ENCODE measurements at regions not wholly inside any gene's neighbourhood (a gene's known extent, or its start where the extent isn't known, plus 50 kb on each side); places are given as distances from the start of the nearest gene placed in this dataset.

DNA sequence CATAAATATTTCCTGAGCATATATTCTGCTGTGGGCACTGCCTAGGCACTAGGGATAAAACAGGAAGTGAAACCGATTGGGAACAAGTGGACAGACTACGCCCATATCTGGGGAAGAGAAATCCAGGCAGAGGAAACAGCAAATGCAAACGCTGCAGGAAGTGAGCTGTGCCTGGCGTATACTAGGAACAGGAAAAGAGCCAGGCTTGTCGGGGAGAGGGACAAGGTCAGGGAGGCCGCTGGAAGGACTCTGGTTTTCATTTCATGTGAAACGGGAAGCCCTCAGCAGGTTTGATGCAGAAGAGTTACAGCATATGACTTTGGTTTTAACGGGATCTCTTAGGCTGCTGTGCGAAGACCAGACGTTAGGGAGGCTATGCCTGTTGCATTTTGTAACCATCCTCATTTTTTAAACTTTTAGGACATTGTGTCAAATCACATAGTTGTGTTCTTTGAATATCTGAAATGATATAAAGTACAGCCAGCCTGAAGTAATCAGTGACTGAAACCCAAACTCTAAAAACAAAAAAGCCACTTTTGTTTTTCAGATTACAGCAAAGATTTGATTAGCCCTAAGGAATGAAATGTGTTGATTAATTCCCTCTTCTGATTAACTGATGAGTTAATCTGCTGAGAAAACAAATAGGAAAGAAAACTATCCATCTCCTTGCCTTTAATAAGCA is 110.2 kb upstream of the PIEZO2 start:
- DNase-seq: no peak

DNA sequence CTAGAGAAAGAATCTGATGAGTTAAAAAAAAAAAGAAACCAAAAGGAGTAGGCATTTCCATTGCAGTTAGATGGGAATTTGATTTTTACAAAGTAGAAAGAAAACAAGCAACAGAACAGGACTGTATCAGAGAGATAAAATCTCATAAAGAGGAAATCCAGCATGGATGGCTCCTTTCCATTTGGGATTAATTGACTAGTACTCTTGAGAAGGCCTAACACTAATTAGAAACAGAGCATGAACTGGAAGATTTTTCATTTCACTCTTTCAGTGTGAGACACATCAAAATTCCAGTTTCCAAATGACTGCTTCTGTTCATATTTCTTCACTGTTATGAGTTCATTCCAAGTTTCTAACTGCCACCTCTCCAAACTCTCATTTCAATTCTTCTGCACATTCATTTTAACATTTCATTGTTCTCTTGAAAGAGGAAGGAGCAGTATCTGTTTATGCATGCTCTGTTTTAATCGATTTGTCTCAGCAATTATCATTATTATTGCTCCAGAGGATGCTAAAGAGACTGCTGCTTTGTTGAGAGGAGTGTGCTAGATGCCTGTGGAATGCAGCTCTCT is 108.8 kb upstream of the PIEZO2 start:
- DNase-seq: no peak

DNA sequence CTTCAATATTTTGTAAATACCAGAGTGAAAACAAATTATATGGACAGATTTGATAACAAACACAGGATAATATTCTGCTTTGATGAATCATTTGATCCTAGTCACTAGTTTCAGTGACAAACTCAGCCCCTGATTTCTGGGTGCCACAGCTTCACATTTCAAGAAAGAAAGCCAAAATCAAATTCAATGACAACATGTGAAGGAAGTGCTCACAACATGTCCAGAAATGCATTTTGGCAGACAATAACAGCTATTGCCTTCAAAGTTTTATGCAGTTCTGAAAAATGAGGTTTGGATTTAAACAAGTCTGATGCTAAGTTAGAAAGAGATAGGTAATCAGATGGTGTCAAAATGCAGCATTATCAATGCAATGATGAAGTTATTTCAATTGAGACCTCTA is 106.9 kb upstream of the PIEZO2 start:
- no peak for DNase-seq

DNA sequence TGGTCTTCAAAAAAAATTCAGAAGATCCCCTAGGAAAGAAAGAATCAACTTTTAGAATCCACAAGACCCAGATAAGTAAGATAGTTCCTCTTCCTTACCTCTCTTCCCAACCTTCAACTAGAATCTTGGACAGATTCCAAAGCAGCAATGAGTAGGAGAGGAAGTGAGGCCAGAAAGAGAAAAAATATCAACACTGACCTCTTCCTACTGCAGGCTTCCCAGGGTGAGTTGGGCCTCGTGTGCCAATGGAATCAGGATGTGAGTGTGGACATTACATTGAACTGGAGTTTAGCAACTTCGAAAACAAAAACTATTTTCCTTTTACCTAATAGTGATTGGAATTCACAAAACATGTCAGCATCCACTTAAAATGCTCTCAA is 102.5 kb upstream of the PIEZO2 start:
- DNase-seq: no peak

DNA sequence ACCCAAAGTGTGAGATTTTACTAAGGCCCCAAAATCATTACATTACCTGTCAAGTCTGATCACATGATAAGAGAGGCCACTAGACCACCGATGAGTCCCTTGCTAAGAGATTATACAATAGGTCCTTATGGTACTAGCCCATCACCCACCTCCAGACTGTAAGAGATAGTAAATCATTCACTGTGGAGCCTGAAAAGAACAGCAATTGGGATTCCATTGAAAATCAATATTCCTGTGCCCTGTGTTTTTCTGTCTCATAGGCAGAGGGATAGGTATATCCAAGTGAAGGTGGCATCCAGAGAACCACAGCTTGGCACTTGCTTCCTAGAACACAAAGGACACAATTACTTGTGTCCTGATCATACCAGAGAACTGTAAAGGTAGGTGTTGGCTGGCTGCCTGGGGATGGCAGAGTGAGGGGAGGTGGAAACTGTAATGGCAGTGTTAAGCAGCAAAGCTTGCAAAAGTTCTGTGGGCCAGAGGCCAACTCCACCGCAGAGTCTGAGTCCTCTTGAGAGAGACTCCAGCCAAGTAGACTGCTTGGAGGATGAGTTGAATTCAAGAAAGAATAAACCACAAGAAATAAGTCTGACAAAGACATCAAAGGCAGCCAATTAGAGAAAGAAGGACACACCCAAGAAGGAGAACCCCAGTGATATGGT is 102.0 kb upstream of the PIEZO2 start:
- DNase-seq: no peak

DNA sequence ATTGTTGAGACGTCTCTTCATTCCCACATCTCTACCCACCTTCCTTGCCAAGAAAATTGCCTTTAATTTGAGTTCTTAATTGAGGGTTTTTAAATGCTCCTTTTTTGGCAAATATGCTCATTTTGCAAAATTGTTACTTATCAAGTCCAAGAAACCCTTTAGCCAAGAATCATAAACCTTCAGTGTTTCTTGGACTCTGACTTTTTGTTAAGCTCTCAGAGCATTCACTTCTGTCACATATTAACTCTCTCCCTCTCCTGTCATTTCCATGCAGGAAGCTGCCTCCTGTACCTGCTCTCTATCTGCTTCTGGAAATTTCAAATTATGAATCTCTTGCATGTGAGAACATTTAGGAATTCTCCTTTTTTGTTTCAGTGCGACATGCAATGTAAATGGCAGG is 100.0 kb upstream of the PIEZO2 start:
- no peak for DNase-seq

DNA sequence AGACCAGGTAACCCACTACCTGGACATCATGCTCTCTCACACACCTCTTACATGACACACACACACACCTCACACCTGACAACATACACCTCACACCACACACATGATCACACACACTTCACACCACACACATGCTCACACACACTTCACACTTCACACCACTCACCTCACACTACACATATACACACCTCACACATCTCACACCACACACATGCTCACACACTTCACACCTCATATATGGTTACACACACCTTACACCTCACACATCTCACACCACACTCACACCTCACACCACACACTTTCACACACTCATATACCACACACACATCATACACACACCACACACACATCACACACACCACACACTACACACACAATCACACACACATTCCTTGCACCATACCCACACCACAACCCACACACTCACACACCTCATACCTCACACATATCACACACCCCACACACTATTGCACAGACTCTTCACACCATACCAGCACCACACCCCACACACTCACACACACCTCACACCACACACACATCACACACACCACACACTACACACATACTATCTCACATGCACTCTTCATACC is 98.1 kb upstream of the PIEZO2 start:
- DNase-seq: no peak

DNA sequence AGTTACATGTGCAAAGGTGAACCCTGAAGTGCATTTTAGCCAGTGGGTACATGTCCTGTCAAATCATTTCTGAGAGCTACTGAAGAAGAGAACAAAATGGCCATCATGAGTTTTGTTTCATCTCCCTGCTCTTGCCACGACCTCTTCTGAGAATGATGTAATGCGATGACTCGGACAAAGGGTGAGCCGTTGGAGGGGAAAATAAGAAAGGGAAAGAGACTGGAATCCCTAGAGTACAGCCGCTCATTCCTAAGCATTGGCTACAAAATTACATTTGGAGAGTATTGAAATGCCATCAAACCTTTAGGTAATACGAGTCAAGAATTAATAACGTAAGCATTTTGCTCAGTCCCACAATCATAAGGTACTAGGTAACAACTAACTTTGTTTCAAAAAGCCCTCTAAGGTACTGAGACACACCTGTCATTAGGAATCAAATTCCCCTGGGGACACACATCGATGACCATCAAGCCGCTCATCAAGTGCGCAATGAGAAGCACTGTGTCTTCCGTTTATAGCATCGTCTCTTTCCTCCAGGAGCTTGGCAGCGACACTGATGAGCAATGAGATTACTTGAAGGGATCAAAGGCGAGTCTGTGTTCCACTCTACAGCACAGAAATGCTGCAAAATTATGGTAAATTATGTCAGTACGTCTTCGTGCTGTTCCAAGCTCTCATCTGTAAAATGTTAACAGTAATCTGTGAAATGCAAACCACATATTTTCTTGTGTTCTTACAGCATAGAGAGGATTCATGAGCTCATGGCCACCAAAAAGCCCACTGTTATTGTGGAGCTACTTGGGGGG is 97.3 kb upstream of the PIEZO2 start:
- DNase-seq: no peak

DNA sequence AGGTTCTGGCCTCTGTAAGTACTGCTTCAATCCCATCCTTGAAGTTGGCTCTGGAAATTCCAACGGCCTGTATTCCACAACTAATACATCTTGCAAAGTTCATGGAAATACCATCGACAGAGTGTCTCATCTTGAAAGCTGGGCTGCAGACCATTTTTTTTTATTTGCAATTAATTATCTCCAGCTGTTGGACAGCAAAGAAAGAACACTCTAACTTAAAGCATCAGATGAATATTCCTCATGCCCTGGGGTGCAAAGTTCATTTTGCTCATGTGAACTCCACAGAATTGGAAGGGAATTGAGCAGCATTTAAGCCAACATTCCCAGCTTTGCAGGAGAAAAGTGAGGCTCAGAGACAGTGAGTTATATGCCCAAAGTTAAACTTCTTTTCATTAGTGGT is 96.5 kb upstream of the PIEZO2 start:
- DNase-seq: no peak

DNA sequence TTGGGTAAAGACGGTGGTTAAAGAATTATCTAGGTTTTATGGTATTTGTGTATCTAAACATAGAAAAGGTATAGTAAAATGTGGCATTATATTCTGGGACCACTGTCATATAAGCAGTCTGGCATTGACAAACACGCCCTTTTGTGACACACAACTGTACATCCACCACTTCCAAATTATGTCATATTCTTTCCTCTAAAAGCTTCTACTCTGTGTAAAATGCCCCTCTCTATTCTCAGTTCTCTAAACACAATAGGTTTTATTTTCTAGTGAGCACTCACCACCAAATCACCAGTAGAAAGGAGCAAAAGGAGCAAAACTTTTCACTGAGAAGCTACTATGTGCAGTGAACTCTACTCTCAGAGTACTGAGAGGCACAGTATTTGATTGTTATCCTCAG is 88.1 kb upstream of the PIEZO2 start:
- no peak for DNase-seq

DNA sequence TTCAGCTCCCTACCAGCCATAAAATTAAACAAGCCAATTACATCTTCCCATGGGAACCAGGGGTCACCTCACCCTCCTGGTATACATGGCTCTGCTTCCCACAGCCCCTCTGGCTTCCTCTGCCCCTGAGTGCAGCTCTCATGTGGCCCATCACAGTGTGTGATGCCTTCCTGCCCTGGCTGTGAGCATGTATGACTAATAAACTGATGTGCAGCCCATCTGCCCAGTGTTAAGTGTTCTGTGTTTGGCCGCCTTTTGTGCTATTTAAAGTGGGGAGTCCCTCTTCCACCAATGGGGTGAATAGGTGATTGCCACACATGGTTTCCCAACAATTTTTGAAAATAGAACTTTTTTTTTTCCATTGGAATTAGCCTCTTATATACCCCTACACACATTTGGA is 87.7 kb upstream of the PIEZO2 start:
- no peak for DNase-seq

DNA sequence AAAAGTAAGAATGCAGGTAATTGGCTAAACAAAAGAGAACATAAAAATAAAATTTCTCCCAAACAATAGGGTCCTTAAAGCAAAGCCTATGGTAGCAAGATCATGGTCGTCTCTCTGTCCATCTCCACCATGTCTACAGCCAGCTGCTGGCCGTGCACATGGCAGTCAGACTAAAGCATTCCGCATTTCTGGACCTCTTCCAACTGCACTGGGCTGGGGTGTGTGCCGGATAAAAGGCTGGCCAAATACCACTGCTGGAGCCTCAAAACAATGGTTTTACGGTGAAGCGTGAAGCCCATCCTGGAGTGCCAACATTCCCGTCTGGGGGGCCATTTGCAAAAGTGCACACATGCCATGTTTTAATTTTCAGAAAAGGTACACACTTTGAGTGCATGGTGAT is 74.8 kb upstream of the PIEZO2 start:
- DNase-seq: no peak

DNA sequence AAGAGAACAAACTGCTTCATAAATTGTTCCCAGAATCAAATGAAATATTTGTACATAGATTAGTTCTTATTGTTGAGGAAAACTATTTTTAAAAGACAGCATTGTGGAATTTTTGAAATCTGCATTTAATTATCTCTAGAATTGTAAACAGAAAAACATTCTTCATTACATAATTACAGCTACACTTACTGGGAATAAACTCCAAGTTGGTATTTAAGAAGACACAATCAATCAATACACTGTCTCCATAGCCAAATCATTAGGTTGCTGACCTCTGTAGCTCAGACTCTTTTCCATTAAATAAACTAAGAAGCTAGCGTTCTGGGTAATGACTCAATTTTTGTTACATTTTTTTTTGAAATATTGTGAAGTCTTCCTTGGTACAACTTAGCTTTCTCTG is 70.2 kb upstream of the PIEZO2 start:
- DNase-seq: no peak

DNA sequence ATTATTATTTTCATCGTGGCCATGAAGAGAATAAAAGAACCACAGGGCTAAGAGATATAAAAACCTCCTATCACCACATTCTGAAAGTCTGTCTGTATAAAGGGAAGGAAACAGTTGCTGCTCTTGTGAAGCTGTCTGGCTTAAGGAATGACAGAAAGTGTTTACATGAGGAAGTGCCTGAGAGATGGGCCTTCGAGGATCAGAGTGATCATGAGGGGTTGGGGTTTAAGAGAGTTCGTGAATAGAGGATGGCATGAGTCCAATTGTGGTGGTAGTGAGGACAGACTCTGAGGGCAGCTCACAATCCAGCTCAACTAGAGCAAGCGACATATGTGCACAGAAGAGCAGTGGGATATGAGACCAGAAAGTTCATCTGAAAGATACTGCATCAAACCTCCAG is 65.8 kb upstream of the PIEZO2 start:
- no peak for DNase-seq

DNA sequence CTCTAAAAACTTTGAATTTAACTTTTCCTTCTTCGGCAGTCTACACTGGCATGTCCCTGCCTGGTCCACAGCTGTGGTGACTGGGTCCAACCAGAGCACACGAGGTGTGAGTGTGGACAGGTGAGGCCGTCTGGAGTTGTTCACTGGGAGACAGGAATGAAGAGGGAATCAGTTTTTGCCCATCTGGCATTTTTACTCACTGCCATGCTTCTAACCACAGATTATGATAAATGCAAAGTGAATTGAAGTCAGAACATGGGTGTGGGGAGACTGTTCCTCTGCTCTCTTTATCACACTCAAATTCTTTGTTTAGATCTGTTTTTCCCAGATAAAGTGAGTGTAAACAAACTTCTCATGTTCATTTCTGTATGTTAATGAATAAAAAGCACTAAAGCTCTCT is 54.7 kb upstream of the PIEZO2 start:
- DNase-seq: no peak

DNA sequence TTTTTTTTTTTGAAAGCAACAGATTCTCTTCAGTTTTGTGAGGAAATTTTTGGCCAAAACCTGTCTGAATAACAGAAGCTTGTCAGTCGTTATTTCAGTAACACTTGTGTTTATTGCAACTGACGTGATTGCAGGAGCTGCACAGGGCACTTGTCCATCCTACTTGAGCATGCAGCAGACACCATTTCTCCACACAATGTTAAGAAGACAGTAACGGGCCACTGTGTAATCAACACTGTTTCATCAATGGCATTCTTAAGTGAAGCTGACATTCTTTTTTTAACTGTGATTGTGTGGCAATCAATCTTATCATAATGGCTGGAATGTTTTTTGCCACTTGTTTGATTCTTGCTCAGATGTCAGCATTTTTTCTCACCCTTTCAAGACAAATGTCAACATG is 50.1 kb upstream of the PIEZO2 start:
- no peak for DNase-seq
